Middle frontal gyrus (tissue), 1 donor: ENCODE measurements at regions not wholly inside any gene's neighbourhood (a gene's known extent, or its start where the extent isn't known, plus 50 kb on each side); places are given as distances from the start of the nearest gene placed in this dataset.

Source experiments
- DNase-seq: peaks from one replicate; pipeline ENCODE4 v3.0.0-alpha.2; 2015; ENCODE audit warnings: low spot score; ENCODE audit errors: extremely low spot score

- no peak for DNase-seq
Measured at GRCh38 chr2:67277450-67277849, 119.7 kb upstream of the ETAA1 start.

DNA sequence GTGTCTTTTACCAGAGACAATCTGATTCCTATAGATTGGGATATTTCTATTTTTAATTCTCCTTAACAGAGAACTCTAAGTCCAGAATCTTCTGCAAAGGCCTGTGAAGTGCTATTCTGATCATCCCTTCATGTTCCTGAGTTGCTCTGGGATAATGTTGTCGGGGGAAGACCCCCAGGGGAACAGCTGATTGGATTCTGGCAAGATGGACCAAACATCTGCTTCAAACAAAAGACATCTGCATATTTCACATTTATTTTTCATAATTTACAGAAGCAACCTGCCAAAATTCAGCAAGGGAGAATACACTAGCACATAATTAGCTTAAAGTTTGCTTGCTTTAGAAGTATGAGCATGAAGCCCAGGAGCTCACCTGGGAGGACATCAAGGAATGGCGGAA, 116.0 kb upstream of the ETAA1 start:
- no peak for DNase-seq

- DNase-seq: no peak
Measured at GRCh38 chr2:67283641-67284040, 113.5 kb upstream of the ETAA1 start.

DNA sequence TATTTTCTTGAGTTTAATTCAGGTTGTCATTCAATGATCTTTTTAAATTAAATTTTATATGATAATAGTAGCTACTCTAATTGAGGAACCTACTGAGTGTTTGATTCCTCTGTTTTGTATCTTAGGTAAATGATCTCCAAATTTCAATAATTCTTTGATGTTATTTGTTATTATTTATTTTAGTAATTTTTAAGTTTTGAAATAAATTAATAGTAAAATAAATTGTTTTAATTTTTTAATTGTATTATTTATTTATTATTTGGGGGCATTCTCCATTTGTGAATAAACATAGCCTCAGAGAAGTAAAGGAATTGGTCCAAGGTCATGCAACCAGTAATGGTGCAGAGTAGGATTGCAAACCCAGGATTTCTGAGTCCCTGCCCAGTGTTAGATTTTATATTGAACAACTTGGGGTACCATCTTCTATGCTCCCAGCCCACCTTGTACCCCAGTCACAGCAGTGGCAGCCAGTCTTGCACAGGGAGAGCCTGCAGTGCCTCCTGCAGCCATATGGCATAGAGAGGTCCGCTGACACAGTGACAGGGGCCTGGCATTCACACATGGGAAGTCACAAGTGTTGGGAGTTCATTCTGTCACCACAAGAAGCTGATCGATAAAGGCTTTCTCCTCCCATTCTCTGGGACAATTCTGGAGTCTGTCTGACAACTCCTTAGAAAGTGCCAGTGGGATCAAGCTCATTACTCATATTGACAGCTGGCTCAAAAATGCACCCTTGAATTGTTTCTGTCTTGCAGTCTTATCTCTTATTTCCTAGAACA, 110.0 kb upstream of the ETAA1 start:
- DNase-seq: no peak

DNA sequence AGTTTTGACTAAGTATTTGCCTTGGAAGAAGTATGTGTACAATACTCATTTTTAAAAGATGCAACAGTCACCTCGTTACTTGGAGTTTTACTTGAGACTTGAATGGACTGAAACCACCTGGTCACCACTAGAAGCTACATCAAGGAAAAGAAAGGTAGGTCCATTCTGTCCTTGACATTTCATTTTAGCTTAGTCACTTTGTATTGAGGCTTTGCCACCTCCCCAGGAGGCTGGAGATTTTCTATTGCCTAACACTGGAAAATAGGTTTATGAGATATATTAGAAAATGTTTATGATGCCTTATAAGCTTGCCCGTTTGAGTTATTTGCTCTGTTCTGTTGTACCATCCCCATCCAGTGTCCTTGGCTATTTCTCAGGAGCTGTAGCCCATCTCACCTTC, 107.9 kb upstream of the ETAA1 start:
- DNase-seq: no peak

- DNase-seq: no peak
Measured at GRCh38 chr2:67289921-67290371, 107.2 kb upstream of the ETAA1 start.

DNA sequence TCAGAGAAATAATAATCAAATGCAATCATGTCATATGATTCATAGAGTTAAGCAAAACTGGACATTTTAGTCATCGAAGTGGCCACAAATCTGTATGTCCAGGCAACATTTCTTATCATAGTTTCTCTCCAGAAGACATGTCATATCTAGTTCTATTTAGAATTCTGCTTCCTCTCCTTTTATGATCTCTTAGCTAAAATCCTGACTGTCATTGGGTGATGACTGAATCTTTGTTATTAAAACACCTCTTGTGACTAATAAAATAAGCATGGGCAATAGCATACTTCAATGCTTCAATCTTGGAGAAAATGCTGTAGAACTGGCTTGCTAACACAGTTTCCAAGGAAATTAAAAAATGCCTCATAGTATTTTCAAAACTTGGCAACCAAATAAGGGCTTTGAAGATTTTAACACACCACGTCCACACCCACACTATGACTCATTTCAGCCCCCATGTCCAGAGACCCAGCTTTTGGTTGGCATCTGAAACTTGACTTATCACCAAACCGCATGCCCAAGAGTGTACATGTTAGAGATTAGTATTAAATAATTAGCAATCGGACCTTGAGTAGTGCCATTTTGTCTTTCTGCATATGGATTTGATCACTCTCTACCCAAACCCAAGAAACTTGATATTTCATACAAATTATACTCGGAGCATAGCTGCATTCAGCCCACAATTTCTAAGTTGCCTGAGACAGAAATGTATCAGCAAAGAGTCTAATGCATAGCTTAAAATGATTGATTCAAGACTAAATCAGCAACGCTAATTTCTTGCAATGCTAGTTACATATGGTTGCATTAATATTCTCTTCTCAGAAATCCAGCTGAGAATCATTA, 106.5 kb upstream of the ETAA1 start:
- DNase-seq: no peak

GRCh38 chr2:67294218-67294617, 102.9 kb upstream of the ETAA1 start:
- DNase-seq: no peak

- no peak for DNase-seq
Measured at GRCh38 chr2:67295406-67295805, 101.7 kb upstream of the ETAA1 start.

DNA sequence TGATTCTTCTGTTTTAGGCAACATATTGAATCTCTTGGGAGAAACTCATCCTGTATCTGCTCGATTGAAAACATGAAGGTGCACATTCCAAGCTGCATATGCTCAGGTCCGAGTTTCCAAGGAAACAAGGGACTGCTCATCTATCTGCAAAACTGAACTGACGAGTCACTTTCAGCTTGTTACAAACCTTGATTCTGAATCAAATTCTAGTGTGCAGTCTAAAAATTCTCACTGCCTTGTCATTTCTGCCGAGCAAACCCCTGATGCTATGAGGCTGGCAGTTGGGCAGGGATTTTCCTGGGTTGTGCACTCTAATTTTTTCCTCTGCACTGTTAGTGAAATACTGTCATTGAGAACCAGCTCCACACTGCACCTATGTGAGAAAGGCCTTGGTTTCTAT, 101.3 kb upstream of the ETAA1 start:
- peak; percentile 11 for DNase-seq

GRCh38 chr2:67304300-67304890, 92.7 kb upstream of the ETAA1 start:
- no peak for DNase-seq

- no peak for DNase-seq
Measured at GRCh38 chr2:67309281-67309680, 87.9 kb upstream of the ETAA1 start.

DNA sequence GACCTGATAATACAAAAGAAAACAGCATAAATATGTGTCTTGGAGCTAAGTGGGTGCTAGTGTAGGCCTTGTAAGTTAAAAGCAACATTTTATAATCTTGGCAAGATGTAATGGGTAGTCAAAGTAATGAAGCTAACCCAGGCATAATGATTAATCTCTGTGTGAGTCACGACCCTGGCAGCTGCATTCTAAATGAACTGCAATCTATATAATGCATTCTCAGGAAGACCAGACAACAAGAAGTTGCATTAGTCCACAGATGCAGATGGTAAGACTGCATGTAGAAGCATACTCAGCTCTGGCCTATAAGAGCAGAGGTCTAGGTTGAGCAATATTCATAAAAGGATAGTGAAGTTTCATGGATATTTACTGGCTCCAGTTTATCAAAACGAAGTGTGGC, 85.6 kb upstream of the ETAA1 start:
- no peak for DNase-seq

- no peak for DNase-seq
Measured at GRCh38 chr2:67312871-67313270, 84.3 kb upstream of the ETAA1 start.

DNA sequence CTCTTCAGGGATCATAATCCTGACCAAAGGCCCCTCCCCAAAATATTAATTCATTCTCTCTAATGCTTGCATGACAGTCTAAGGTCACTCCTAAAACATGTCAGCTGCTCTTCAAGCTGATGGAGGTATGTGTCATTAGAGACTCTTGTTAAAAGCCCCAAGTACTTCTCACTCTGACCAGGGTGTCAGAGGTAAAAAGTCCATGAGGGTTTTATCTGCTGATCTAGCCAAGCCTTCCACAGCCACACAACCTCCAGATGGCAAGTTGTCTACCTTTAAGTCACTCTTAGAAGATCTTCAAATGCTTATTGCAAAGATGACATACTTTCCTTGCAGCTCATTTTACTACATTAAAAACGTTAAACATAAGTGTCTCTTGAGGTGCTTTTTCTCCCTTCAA, 83.6 kb upstream of the ETAA1 start:
- DNase-seq: no peak

DNA sequence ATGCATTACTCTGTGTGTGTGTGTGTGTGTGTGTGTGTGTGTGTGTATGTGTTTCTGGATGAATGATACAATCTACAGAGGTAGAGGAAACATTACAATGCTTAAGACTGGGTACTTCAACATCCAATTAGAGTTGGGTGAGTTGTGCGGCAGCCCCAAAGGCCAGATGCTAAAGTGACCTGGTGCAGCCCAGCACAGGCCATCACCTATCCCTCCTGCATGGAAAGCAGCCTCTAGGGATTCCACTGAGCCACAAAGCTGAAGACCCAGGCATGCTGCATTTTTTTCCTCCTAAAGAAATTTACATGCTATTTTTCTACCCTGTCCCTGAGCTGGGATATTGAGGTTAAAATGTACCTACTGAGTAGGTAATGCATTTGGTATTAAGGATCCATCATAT, 79.1 kb upstream of the ETAA1 start:
- DNase-seq: no peak

DNA sequence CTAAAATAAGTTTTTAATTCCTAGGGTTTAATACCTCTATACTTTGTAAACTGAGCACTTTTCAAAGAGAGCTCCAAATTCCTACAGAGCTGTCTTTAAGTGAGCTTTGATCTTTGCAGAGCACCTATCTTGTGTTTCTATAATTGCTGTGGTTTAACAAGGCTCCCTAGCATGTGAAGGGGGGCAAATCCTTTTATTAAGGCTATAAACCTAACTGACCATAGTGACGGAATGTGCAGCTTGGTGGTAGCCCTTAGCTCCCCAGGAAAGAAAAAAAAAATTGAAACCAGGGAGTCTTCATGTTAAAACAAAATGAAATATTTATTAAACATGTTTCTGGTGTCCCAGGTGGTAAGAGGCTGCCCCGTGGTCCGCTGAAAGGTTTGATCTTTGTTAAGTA, 78.6 kb upstream of the ETAA1 start:
- DNase-seq: no peak

- DNase-seq: no peak
Measured at GRCh38 chr2:67318993-67319481, 78.1 kb upstream of the ETAA1 start.

GRCh38 chr2:67320861-67321587, 76.1 kb upstream of the ETAA1 start:
- DNase-seq: no peak

GRCh38 chr2:67321588-67321903, 75.6 kb upstream of the ETAA1 start:
- DNase-seq: no peak

DNA sequence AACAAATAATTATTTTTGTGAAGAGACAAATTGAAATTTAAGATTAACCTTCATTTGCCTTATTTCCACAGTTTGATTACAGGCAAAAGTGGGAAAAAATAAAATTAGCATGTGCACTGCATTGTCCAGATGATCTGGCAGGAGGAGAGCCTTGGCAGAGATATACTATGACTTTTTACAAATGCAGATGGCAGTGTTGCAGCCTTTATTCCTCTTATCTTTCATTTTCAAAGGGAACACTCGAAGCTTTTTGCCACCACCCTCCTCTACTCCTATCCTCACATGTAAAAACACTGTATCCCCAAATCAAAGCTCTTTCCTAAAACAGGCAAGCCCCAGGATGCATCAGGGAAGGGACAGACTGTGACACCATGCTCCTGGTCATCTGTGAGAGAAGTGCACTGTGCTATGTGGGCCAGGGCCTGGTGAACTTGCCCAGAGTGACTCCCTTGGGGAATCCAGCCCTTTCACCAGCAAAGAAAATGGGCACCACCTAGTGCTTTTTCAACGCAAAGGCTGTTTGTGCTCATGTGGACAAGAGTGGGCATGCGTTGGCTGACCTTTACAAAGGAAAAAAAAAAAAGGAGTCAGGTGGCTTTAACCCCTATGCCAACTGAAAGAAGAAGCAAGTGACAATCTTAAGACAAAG, 74.7 kb upstream of the ETAA1 start:
- DNase-seq: no peak
